SK-N-SH treated with all-trans-retinoic acid at 6 μM for 48 hours (cell line): ENCODE measurements at regions not wholly inside any gene's neighbourhood (a gene's known extent, or its start where the extent isn't known, plus 50 kb on each side); places are given as distances from the start of the nearest gene placed in this dataset.

Source experiments
- CSDC2 ChIP-seq: fragments of 250-450 bp; sonication (Bioruptor Pico); IDR thresholded peaks from 2 replicates; pipeline ENCODE4 v1.5.0; 2020; ENCODE audit warnings: mild to moderate bottlenecking, moderate library complexity
- PPARA ChIP-seq: fragments of 250-450 bp; sonication (Bioruptor Pico); IDR thresholded peaks from 2 replicates; pipeline ENCODE4 v1.5.0; 2020; ENCODE audit warnings: mild to moderate bottlenecking, borderline replicate concordance
- TF ChIP-seq, protein P1 (sequence below): fragments of 250-450 bp; sonication (Bioruptor Pico); IDR thresholded peaks from 2 replicates; pipeline ENCODE4 v1.5.1; 2021; ENCODE audit warnings: mild to moderate bottlenecking, moderate library complexity
- TF ChIP-seq, protein P2 (sequence below): fragments of 250-450 bp; sonication (Bioruptor Pico); IDR thresholded peaks from 2 replicates; pipeline ENCODE4 v1.8.0; 2020; ENCODE audit warnings: mild to moderate bottlenecking, moderate library complexity, borderline replicate concordance

DNA sequence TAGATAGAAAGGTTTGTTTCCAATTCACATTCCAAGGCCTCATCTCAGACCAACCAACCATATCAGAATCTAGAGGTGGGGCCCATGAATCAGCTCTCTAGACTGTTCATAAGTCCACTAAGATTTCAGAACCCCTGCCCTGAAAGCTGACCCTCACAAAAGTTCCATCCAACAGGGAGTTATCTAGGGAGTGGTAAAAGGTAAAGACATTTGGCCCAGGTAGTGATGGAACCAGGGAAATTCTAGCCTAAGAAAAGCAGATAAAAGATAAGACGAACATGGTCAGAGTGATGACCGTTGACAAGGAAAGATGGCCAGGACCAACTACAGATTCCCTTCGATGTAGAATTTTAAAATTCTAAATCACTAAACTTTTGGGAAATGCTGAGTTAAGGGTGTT lies 198.0 kb upstream of the NEBL start:
- TF ChIP-seq, protein P1, sequence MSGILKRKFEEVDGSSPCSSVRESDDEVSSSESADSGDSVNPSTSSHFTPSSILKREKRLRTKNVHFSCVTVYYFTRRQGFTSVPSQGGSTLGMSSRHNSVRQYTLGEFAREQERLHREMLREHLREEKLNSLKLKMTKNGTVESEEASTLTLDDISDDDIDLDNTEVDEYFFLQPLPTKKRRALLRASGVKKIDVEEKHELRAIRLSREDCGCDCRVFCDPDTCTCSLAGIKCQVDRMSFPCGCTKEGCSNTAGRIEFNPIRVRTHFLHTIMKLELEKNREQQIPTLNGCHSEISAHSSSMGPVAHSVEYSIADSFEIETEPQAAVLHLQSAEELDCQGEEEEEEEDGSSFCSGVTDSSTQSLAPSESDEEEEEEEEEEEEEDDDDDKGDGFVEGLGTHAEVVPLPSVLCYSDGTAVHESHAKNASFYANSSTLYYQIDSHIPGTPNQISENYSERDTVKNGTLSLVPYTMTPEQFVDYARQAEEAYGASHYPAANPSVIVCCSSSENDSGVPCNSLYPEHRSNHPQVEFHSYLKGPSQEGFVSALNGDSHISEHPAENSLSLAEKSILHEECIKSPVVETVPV (CRISPR knock-in tag) = no peak
- TF ChIP-seq, protein P2, sequence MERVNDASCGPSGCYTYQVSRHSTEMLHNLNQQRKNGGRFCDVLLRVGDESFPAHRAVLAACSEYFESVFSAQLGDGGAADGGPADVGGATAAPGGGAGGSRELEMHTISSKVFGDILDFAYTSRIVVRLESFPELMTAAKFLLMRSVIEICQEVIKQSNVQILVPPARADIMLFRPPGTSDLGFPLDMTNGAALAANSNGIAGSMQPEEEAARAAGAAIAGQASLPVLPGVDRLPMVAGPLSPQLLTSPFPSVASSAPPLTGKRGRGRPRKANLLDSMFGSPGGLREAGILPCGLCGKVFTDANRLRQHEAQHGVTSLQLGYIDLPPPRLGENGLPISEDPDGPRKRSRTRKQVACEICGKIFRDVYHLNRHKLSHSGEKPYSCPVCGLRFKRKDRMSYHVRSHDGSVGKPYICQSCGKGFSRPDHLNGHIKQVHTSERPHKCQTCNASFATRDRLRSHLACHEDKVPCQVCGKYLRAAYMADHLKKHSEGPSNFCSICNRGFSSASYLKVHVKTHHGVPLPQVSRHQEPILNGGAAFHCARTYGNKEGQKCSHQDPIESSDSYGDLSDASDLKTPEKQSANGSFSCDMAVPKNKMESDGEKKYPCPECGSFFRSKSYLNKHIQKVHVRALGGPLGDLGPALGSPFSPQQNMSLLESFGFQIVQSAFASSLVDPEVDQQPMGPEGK (CRISPR knock-in tag) = no peak
- TF ChIP-seq CSDC2 (CRISPR knock-in tag) = no peak
- TF ChIP-seq PPARA (CRISPR knock-in tag) = no peak
